ENCODE measurements at regions not wholly inside any gene's neighbourhood (a gene's known extent, or its start where the extent isn't known, plus 50 kb on each side); places are given as distances from the start of the nearest gene placed in this dataset.

DNA sequence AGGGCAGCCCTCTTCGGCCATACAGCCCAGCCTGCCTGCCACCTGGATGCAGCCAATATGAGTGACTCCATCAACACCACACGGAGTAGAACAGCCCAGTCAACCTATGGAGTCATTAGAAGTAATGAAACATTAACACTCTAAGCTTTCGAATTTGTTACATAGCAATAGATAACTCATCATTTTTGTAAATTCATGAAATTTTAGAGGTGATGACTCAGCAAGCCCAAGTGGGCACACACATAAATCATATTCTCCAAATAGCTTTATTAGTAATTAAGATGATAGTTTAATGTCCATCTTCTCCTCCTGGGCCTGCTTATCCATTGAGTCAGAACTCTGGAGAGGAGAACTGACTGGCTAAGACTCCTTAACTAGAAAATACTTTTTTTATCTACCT is 335.0 kb upstream of the KCNH8 start:
- no peak for DNase-seq

DNA sequence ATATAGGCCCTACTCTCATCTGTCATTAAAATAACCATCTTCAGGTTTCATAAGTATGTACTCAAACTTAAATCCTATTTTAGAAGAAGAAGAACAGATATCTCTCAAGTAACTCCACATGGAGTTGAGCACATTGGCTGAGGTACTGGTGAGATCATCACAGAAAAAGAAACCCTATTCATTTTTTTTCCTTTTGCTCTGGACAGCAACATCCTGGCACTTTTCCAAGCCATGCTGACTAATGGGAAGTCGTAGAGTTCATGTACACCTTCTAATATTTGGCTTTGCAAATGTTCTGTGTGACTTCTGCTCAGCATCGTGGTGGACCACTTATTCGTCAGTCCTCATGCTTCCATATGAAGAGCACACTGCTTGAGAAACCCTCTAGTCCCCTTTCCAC is 336.0 kb upstream of the KCNH8 start:
- DNase-seq: no peak

DNA sequence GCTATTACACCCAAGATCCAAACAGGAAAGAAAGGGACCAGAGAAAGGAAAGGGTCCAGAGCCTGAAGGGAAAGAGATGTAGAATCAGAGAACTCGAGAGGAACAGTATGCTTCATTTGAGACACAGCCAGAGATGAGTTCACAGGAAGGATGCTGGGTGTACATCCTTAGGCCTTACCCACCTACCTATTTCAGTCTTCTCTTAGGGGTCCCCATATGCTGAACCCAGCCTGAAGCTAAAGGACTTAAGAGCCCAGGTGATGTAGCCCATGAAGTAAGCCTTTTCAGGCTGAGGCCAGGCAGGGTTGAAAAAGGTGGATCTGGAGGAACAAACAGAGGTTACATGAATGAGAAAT is 338.0 kb upstream of the KCNH8 start:
- DNase-seq: no peak

- no peak for DNase-seq
These were observed 338.5 kb upstream of the KCNH8 start for GRCh38 chr3:18809640-18810305.

DNA sequence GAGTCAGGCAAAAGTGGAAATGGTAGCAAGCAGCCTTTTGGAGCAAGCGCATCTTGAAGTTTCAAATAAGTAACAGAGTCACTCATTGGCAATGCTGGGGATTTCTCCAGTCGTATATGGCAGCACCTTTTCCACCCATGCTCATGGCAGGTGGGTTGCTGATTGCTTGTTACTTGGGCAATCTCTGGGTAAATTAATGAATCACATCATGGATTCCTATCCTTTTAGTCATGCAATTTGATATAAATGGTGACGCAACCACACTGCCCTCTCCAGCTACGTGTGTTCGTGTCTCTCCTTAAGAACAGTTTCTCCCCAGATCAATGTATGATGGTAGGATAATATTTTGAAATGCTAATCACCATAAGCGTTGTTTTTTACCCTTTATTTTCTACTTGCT is 339.9 kb upstream of the KCNH8 start:
- no peak for DNase-seq

- no peak for DNase-seq
These were observed 340.7 kb upstream of the KCNH8 start for GRCh38 chr3:18807593-18807992.

DNA sequence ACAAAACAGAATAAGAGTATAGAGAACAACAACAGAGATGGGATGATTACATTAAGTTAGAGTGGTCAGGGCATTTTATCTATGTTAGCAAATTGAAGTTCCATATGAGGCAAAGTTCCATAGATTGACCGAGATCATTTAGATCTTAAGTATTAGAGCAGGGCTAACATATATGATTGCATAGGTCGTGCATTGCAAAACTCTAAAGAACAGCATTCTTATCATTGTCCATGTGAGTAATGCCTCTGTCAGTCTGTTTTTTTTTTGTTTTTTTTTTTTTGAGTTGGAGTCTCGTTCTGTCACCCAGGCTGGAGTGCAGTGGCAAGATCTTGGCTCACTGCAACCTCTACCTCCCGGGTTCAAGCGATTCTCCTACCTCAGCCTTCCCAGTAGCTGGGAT is 341.7 kb upstream of the KCNH8 start:
- no peak for DNase-seq

GRCh38 chr3:18797378-18797777 is 350.9 kb upstream of the KCNH8 start:
- DNase-seq: no peak

DNA sequence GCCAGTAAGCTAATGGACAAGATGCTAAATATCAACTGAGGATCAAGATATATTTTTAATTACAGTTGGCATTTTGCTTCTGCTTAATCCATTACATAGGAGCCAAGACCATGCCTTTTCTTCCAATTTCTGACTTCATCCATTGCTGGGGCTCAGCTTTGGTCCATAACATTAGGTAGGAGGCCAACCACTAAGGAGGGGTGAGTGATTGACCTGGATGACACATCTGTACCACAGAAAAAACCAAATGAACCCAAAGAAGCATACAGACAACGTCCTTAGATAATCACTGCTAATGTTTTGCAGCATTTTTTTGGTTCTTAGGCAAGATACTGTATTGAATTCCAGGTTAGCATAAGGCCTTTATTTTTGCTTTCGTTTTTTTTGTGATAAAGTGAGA is 353.2 kb upstream of the KCNH8 start:
- no peak for DNase-seq

DNA sequence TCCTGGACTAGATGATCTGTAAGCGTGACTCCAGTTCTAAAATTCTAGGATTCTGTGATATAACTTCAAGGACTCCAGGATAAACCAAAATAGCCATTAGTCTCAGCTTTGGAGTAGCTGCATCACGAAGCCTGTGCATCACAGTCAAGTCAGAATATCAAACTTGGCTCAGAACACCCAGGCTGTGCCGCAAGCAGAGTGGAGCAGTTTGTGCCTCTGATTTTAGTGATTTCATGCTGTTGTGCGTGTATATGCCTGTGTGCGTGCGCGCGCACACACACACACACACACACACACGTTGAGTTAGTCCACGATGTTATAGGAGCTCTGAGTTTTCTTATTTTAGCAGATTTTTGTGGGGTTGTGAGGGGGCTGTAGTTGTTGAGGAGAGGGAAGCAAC is 356.6 kb upstream of the KCNH8 start:
- DNase-seq: no peak

GRCh38 chr3:18791182-18791581 is 357.1 kb upstream of the KCNH8 start:
- DNase-seq: no peak

- no peak for DNase-seq
These were observed 357.9 kb upstream of the KCNH8 start for GRCh38 chr3:18790384-18790783.

GRCh38 chr3:18789734-18790133 is 358.6 kb upstream of the KCNH8 start:
- DNase-seq: no peak

DNA sequence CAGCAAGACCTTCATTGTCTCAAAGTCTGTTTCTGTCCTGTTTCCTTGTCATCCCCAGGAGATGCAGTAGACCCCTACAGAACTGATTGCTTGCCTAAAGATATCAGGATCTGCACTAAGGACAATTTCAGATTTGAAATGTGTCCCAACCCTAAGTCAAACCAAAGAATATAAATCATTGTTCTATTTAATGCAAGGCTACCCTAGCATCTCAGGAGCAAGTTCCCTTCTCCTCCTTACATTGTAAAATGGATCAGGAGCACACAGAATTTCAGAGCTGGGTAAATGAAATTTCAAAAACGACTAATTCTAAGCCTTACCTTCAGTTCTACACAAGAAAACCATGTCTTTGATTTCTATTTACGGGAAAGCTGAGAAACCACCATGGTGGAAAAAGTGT is 360.9 kb upstream of the KCNH8 start:
- no peak for DNase-seq

DNA sequence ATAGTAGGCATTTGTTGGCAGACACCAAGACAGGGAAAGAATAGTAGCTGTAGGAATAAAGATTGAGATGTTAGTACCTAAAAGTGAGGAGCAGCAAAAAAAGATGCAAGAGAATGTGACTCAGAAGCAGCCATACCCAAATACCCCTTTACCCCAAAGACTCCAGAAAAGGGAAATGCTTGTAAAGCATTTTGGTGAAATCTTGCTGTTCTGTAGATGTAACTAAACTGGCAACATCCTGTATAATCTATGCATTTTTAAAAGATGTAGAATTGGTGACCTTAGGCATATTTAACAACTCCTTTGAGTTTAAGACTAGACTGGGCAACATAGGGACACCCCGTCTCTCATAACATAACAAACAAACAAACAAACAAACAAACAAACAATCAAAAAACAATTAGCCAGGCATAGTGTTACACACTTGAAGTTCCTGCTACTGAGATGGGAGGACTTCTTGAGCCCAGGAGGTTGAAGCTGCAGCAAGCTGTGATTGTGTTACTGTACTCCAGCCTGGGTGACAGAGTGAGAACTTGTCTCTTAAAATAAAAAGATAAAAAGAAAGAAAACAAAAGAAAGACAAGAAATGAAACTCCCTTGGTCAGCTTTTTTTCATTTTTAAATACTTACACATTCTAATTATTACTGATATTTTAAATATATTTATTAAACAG is 361.5 kb upstream of the KCNH8 start:
- no peak for DNase-seq

GRCh38 chr3:18782191-18782590 is 357.1 kb upstream of the SATB1 start:
- no peak for DNase-seq

- DNase-seq: no peak
These were observed 355.8 kb upstream of the SATB1 start for GRCh38 chr3:18780959-18781358.

DNA sequence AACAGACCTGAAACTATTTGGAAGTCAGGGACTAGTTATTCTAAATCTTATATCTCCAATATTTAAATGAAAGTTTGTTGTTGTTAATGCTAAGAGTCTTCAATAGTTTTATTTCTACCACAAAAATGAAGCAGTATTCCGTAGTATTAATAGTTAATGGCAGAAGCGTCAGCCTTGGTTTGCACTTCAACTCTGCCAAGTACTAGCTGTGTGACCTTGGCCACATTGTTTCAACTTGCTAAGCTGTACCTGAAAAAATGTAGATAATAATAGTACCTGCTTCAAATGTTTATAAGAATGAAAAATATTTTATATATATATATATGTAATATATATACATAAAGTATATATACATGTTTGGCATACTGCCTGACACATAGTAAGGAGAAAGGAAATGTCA is 354.6 kb upstream of the SATB1 start:
- DNase-seq: no peak

- DNase-seq: no peak
These were observed 353.5 kb upstream of the SATB1 start for GRCh38 chr3:18778598-18778997.

DNA sequence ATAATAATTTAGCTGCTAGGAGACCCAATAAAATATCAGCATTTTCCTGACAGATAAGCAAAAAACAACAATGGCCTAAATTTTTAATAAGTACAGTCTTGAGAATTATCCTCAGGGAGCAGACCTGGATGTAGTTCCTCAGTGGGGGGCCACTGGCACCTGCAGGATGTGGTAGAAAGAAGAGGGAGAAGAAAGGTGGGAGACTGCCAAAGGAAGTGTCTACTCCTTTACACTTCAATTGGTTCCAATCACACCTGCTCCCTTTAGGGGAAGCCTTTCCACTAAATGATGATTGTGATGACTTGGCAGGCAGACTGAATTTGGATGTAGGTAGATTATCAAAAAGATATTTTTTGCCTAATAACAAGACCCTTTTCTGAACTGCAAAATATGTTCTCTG is 353.0 kb upstream of the SATB1 start:
- DNase-seq: no peak

GRCh38 chr3:18775501-18775900 is 350.4 kb upstream of the SATB1 start:
- no peak for DNase-seq

- DNase-seq: no peak
These were observed 349.4 kb upstream of the SATB1 start for GRCh38 chr3:18774319-18775088.

DNA sequence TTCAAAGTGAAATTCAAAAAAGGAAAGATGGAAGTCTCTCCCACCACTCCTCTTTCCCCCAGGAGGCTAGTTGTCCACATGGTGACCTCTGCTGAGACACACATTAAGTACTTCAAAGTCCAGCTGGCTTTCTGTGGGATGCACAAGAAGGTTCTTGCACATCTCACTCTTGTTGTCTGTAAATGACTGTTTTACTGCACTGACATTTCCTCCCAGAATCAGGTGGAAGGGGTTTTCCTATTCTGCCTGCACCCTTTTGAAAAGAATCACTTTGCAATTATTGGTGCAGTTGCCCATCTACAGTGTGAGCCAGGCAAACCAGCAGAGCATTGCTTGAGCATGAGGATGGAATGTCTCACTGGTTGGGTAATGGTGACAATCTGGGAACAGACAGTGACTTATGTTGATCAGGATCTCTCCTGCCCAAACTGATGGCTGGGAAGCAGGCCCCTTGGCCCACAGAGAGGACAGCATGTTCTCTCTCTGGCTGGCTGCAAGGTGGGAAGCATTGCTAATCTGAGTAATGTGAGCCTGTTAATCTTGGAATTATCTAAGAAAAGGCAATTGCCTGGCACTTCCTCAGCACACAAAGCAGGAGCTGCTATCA is 347.7 kb upstream of the SATB1 start:
- no peak for DNase-seq

GRCh38 chr3:18771931-18772330 is 346.8 kb upstream of the SATB1 start:
- no peak for DNase-seq

All from activated CD4-positive, CD25-positive, alpha-beta regulatory T cell (primary cell).